Choroid plexus epithelial cell (primary cell): ENCODE measurements at regions not wholly inside any gene's neighbourhood (a gene's known extent, or its start where the extent isn't known, plus 50 kb on each side); places are given as distances from the start of the nearest gene placed in this dataset.

Experiments
- DNase-seq: peaks from one replicate; pipeline ENCODE4 v3.0.0-alpha.2; 2010; ENCODE audit warnings: low read depth
- H3K4me3 ChIP-seq: 2 replicates; pipeline ENCODE4 v1.5.1; 2011; ENCODE audit warnings: low read depth, mild to moderate bottlenecking, control low read depth, low read length, moderate library complexity
- CTCF ChIP-seq: conservative IDR thresholded peaks from 2 replicates; pipeline ENCODE4 v1.5.1; 2011; ENCODE audit warnings: low read depth, mild to moderate bottlenecking, control low read depth, inconsistent platforms, low read length, moderate library complexity

- no peak for DNase-seq
- no peak for TF ChIP-seq CTCF
- H3K4me3 ChIP-seq, result no peak overlapping the region
These were observed 599.2 kb upstream of the ROBO1 start for GRCh38 chr3:80366808-80367548.

- no peak for TF ChIP-seq CTCF
- DNase-seq, result no peak
- H3K4me3 ChIP-seq, result no peak overlapping the region
These were observed 590.0 kb upstream of the ROBO1 start for GRCh38 chr3:80357761-80358160.

DNA sequence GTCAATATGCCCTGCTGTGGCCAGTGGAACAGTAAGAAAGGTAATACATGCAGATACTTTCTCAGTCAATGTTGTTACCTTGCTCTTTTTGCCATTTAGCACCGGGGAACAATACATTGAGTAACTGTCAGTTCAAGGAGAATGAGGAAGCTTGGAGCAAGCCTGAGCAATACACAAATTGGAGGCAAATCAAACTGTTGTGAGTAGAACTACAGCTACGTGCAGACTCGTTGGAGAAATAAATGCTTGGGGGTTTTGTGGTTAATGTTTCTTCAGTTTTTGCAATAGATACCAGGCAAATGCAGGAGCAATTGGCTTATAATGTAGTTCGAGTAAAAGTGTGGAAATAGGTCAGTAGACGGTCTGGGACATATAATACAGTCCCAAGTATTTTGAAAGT is 587.3 kb upstream of the ROBO1 start:
- H3K4me3 ChIP-seq, result no peak overlapping the region
- TF ChIP-seq CTCF, result no peak

GRCh38 chr3:80351201-80351600 is 583.4 kb upstream of the ROBO1 start:
- no peak overlapping the region for H3K4me3 ChIP-seq
- no peak for TF ChIP-seq CTCF
- peak; percentile 10 for DNase-seq

More for the DNA sequence above, 587.3 kb upstream of the ROBO1 start:
- DNase-seq, result peak; percentile 81

GRCh38 chr3:80350771-80351170 is 583.0 kb upstream of the ROBO1 start:
- no peak overlapping the region for H3K4me3 ChIP-seq
- TF ChIP-seq CTCF, result no peak
- DNase-seq, result peak; percentile 93

GRCh38 chr3:80338366-80338765 is 570.6 kb upstream of the ROBO1 start:
- DNase-seq, result peak; percentile 62
- no peak overlapping the region for H3K4me3 ChIP-seq
- TF ChIP-seq CTCF, result no peak

GRCh38 chr3:80334534-80334933 is 566.7 kb upstream of the ROBO1 start:
- no peak for DNase-seq
- no peak overlapping the region for H3K4me3 ChIP-seq
- no peak for TF ChIP-seq CTCF
